NCI-H2171 (cell line): ENCODE measurements at regions not wholly inside any gene's neighbourhood (a gene's known extent, or its start where the extent isn't known, plus 50 kb on each side); places are given as distances from the start of the nearest gene placed in this dataset.
"Not testable (repeated sequence)": the region's sequence is repeated elsewhere in the genome, so short reads cannot be mapped to it uniquely, and the experiment has no call there.

ENCODE experiments used
- DNase-seq: peaks from one replicate; lab custom pipeline; 2025; lab: John Stamatoyannopoulos, UW

- no peak for DNase-seq
Observed at GRCh38 chr2:44086629-44087028, 82.0 kb upstream of the PPM1B start.

- peak; percentile 62 for DNase-seq
Observed at GRCh38 chr2:44087036-44087713, 81.5 kb upstream of the PPM1B start.

GRCh38 chr2:44087714-44088092 is 81.0 kb upstream of the PPM1B start:
- no peak for DNase-seq

- not testable (repeated sequence) for DNase-seq
Observed at GRCh38 chr2:44092519-44092918, 76.2 kb upstream of the PPM1B start.

GRCh38 chr2:44093970-44094369 is 74.7 kb upstream of the PPM1B start:
- DNase-seq: no peak

DNA sequence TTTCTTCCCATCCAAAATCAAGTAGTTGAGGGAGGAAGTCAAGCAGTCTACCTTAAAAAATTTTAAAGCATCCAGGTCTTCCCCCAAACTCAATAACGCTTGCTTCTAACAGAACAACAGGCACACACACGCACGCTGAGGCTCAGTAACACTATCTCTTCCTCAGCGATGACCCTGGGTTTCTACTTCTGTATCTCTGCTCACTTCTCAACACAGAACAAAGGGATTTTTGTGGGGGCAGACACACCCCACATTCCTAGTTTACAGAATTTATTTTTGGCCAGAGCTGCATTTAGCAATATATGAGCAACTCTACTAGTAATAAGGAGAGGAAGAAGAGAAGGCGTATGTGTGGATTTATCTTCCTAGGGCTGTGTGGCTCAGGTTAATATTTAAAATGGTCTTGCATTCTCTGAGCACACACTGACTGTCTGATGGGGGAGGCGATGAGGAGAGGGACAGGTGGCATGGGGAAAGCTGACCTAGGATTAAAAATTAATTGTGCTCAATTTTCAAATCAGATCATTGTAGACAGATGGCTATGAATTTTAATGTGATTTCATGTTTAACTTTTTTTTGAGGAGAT is 71.3 kb upstream of the PPM1B start:
- no peak for DNase-seq

GRCh38 chr2:44098050-44098449 is 70.6 kb upstream of the PPM1B start:
- no peak for DNase-seq

DNA sequence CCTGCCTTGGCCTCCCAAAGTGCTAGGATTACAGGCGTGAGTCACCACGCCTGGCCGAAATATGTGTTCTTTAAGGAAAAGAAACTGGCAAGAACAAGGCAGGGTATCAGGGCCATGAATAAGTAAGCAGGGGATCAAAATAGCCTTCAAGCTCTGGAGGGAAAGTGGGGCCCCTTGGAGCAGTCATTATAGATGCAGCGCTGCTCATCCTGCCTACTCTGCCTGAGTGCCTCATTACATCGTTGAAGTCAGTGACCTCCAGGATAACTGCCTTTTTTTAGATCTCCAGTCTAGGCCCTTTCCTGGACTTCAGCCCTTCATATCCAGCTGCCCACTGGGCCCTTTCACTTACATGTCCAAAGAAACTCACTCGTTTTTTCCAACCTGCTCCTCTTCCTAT is 69.8 kb upstream of the PPM1B start:
- DNase-seq: no peak

- DNase-seq: no peak
Observed at GRCh38 chr2:44100351-44100750, 68.3 kb upstream of the PPM1B start.

- no peak for DNase-seq
Observed at GRCh38 chr2:44101246-44101645, 67.4 kb upstream of the PPM1B start.

DNA sequence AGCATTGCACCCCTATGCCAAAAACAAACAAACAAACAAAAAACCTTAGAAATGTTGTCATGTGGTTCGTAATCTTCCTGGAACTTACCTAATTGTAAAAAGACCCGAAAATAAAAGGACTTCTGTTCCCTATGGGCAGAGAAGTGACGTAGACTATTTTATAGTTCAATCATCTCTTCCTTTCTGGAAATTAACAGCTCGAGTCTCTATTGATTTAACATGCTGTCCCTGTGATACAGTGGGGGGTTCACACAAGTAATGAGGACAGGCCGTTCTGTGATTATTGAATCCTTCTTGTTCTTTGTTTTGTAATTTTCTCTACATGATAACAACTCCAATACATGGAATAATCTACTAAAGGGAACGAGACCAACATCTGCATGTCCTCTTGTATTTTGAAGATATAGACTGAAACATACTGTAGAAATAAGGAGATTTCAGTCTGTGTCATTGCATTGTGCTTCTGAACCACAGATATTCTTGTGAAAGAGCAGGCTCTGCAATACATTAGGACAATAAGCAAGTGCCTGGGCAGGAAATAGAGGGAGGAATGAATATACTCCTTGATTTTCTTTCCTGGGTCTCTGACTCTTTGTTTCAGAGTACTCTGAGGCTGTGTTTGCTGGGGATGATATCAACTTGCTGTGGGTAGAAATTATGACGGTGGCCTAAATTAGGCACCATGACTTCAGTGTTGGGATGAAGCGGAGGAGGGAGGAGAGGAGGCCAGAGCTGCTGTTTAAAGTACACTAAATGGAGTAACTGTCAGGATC is 65.7 kb upstream of the PPM1B start:
- no peak for DNase-seq

DNA sequence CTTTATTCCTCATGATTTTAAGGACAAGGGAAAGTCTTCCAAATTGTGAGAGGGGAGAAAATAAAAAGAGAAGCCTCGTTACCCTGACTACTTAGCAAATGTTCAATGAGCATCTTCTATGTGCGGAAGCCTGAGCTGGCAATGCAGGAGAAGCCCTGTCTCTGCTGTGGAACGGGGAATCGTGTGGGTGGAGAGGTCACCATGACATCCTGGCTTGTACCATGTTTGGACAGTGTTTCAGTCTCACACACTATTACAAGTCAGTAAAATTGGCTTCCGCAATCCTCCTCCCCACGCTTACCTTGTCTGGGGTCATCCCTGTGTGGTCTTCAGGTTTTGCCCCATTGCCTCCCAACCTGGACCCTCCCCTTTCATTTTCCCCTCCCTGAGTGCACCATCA is 65.0 kb upstream of the PPM1B start:
- no peak for DNase-seq

DNA sequence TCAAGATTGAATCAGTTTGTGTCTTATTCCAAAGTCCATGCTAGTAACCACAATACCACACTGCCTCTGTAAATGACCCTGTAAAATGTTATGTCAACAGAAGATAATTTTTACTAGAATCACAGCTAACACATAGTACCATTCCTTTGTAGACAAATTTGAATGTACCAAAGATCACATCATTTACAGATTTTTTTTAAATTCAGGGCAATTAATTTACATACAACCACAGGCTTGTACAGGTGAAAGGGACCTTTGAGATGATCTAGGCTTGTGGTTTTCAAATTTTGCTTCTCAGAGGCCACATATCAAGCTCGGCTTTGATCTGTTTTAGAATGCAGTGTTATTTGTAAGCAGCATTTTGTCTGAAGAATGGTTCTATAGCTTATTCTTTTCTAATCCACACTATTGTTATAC is 63.8 kb upstream of the PPM1B start:
- DNase-seq: no peak

DNA sequence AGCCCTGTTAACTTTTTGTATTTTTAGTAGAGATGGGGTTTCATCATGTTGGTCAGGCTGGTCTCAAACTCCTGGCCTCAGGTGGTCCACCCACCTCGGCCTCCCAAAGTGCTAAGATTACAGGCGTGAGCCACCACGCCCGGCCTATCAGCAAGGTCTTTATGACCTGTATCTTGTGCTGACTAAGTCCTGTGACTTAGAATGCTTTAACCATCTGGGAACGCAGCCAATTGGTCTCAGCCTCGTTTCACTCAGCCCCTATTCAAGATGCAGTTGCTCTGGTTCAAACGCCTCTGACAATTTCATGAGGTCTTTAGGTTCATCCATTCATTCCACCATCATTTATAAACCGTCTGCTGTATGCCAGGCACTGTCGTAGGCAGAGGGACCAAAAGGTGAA is 62.2 kb upstream of the PPM1B start:
- DNase-seq: not testable (repeated sequence)

- DNase-seq: no peak
Observed at GRCh38 chr2:44107086-44107740, 61.5 kb upstream of the PPM1B start.

- no peak for DNase-seq
Observed at GRCh38 chr2:44107974-44108373, 60.7 kb upstream of the PPM1B start.

DNA sequence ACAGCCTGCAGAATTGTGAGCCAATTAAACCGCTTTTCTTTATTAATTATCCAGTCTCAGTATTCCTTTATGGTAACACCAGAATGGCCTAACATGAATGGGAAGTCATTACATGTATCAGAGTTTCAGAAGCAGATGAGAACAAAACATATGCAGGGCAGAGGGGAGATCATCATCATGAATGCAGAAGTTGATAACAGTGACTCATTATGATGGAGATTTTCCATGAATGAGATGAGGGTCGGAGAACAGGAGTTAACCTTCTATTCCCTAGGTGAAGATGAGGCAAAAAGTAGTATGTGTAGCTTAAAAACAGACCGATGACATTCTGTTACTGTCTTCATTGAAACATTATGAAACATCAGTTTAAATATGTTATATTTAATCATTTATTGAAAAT is 59.5 kb upstream of the PPM1B start:
- DNase-seq: no peak

GRCh38 chr2:44110444-44110843 is 58.2 kb upstream of the PPM1B start:
- no peak for DNase-seq

DNA sequence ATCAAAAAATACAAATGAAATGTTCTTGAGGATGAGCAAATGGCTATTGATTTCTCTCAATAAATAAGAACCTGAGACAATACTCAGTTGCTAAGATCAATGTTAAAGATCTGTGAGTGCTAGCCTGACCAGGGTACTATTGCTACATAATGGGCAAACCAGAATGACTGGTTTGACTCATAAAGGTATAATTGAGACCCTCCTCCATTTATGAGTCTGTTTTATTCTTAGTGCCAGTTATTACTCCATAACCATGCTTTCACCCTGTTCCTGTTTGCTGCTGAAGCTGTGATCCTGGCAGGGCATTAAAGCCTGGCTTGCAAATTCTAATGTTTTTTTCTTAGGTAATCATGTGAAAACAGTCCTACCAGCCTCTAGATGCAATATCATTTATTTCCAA is 56.6 kb upstream of the PPM1B start:
- DNase-seq: no peak

GRCh38 chr2:44116319-44116718 is 52.4 kb upstream of the PPM1B start:
- no peak for DNase-seq

- no peak for DNase-seq
Observed at GRCh38 chr2:44118257-44118656, 50.4 kb upstream of the PPM1B start.
